Lower lobe of right lung (tissue), 2 donors: ENCODE measurements at regions not wholly inside any gene's neighbourhood (a gene's known extent, or its start where the extent isn't known, plus 50 kb on each side); places are given as distances from the start of the nearest gene placed in this dataset.

Experiments
- ATAC-seq, 2 donors: fragments of 200-7000 bp; cut with Tn5 transposase; one replicate each; pipeline ENCODE4 v1.9.1; 2020 to 2022; ENCODE audit warnings: mild to moderate bottlenecking in 2 of 2, moderate library complexity in 2 of 2
- DNase-seq: peaks from one replicate; pipeline ENCODE4 v3.0.0-alpha.2; 2020
- H3K27ac ChIP-seq: fragments of 200-600 bp; one replicate; pipeline ENCODE4 v1.8.0; 2022
- H3K27me3 ChIP-seq: fragments of 200-600 bp; one replicate; pipeline ENCODE4 v1.8.0; 2022; ENCODE audit warnings: low read depth
- H3K36me3 ChIP-seq: fragments of 200-600 bp; one replicate; pipeline ENCODE4 v1.8.0; 2022; ENCODE audit warnings: mild to moderate bottlenecking
- H3K4me1 ChIP-seq: fragments of 200-600 bp; one replicate; pipeline ENCODE4 v1.8.0; 2022
- H3K4me3 ChIP-seq: fragments of 200-600 bp; one replicate; pipeline ENCODE4 v1.8.0; 2022; ENCODE audit warnings: mild to moderate bottlenecking
- H3K9me3 ChIP-seq: fragments of 200-600 bp; one replicate; pipeline ENCODE4 v1.8.0; 2022
- intact Hi-C: fragments of 100-400 bp; cut with DNase I; formaldehyde crosslinking; loops from one replicate; pipeline ENCODE4 v1.11.0; 2022
- TF ChIP-seq, protein P1 (sequence below): fragments of 200-600 bp; IDR thresholded peaks from one replicate; pipeline ENCODE4 v1.8.0; 2022; ENCODE audit warnings: antibody characterized with exemption, mild to moderate bottlenecking
- donor health status: DM: no; HTN: yes; CAD: no; lungs with severe emphysema.

DNA sequence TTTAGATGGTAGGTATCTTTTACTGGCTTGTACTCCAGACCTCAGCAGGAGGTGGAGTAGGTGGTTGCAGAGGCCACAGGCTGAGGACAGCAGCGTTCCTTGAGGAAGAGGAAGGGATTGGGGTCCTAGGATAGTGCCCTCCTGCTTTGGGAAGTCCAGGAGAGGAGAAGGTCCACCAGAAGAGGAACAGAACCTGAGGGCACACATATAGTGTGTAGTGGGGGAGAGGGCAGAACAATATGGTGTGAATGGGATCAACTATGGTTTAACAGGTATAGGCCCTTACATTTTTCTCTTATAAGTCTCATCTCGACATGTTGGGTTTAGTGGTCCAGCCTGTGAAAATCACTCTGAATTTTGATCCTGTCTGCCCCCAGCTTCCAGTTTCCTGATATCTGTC is 229.1 kb upstream of the ZBED5 start:
- Histone ChIP-seq H3K4me1 (no peaks in the 10 kb centered on the region), H3K9me3 (peaks cover 9% of the 10 kb centered on the region), H3K36me3 (no peaks in the 10 kb centered on the region), H3K27me3 (no peaks in the 10 kb centered on the region), H3K4me3 (no peak overlapping the region), H3K27ac (no peak overlapping the region)
- TF ChIP-seq, protein P1, sequence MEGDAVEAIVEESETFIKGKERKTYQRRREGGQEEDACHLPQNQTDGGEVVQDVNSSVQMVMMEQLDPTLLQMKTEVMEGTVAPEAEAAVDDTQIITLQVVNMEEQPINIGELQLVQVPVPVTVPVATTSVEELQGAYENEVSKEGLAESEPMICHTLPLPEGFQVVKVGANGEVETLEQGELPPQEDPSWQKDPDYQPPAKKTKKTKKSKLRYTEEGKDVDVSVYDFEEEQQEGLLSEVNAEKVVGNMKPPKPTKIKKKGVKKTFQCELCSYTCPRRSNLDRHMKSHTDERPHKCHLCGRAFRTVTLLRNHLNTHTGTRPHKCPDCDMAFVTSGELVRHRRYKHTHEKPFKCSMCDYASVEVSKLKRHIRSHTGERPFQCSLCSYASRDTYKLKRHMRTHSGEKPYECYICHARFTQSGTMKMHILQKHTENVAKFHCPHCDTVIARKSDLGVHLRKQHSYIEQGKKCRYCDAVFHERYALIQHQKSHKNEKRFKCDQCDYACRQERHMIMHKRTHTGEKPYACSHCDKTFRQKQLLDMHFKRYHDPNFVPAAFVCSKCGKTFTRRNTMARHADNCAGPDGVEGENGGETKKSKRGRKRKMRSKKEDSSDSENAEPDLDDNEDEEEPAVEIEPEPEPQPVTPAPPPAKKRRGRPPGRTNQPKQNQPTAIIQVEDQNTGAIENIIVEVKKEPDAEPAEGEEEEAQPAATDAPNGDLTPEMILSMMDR, result no peak
- intact Hi-C loops, result no loop called here
- DNase-seq (no peak), ATAC-seq (no peak)

- Histone ChIP-seq H3K4me1 (no peaks in the 10 kb centered on the region), H3K27me3 (no peaks in the 10 kb centered on the region), H3K9me3 (no peaks in the 10 kb centered on the region), H3K27ac (no peak overlapping the region), H3K4me3 (no peak overlapping the region), H3K36me3 (no peaks in the 10 kb centered on the region)
- TF ChIP-seq, protein P1, result no peak
- intact Hi-C loops, result no loop called here
- ATAC-seq (no peak), DNase-seq (no peak)
Measured at GRCh38 chr11:11085580-11085979, 227.7 kb upstream of the ZBED5 start.

DNA sequence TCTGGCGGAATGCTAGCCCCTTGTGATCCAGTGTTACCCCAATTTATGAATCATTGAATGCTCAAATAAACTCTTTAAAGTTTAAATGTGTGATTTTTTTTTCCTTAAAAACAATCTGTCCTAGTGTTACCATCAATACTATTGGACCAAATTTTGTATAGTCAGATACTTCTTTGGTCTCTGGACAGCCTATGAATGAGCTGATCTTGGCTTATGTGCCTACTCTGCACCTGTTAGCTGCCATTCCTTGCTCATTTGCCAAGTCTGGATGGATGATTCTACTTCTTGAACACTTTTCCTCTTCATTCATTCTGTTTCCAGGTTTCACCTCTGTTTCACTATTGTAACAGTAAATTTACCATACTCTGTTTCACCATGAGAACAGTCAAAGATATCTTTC is 226.5 kb upstream of the ZBED5 start:
- H3K9me3 ChIP-seq, result no peaks in the 10 kb centered on the region
- intact Hi-C loops, result no loop called here
- no peaks in the 10 kb centered on the region for H3K4me1 ChIP-seq
- TF ChIP-seq, protein P1, result no peak
- no peak overlapping the region for H3K27ac ChIP-seq
- DNase-seq (no peak), ATAC-seq (no peak)
- no peak overlapping the region for H3K4me3 ChIP-seq
- H3K27me3 ChIP-seq, result no peaks in the 10 kb centered on the region
- H3K36me3 ChIP-seq, result no peaks in the 10 kb centered on the region

DNA sequence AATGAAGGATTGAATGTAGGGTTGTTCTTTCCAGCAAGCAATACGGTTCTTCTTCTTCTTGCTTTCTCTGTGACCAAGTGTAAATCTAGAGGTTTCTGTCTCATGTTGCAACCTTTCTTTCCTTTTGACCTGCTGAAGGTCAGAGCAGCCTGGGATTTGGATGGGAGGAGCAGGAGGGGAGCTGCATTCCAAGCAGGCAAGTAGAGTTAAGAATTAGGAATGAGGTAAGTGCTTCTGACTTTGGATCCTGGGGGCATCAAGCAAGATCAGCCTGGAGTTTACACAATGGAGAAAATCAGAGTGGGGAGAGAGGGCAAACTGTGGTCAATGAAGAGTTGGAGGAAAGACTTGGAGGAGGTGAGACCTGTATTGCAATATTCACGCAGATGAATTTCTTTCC is 225.6 kb upstream of the ZBED5 start:
- H3K4me1 ChIP-seq, result no peaks in the 10 kb centered on the region
- no peak overlapping the region for H3K4me3 ChIP-seq
- no peaks in the 10 kb centered on the region for H3K9me3 ChIP-seq
- H3K27me3 ChIP-seq, result no peaks in the 10 kb centered on the region
- DNase-seq (no peak), ATAC-seq (no peak)
- TF ChIP-seq, protein P1, result no peak
- H3K36me3 ChIP-seq, result no peaks in the 10 kb centered on the region
- H3K27ac ChIP-seq, result no peak overlapping the region
- intact Hi-C loops, result no loop called here

DNA sequence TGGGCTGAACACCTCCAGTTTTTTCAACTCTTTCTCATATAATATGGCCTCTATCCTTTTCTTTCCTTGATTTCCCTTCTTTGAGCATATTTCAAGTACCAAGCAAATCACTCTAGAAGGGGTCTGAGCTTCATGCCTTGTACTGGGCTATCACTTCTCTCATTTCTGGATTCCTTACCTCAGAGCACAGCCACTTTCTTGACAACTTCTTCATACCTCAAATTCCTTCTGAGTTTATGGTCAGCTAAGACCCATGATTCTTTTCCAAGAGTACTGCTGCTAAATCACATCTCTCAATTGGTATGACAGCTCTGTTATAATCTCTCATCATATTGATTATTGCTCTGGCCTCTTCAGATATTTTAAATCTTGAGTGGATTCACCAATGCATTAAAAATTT is 224.8 kb upstream of the ZBED5 start:
- Histone ChIP-seq H3K27ac (no peak overlapping the region), H3K4me1 (no peaks in the 10 kb centered on the region), H3K4me3 (no peak overlapping the region), H3K27me3 (no peaks in the 10 kb centered on the region), H3K36me3 (no peaks in the 10 kb centered on the region), H3K9me3 (no peaks in the 10 kb centered on the region)
- DNase-seq (no peak), ATAC-seq (no peak)
- TF ChIP-seq, protein P1, result no peak
- intact Hi-C loops, result no loop called here

- intact Hi-C loops, result no loop called here
- no peak for DNase-seq
- no peaks in the 10 kb centered on the region for H3K4me1 ChIP-seq
- H3K36me3 ChIP-seq, result no peaks in the 10 kb centered on the region
- H3K4me3 ChIP-seq, result no peak overlapping the region
- H3K27me3 ChIP-seq, result no peaks in the 10 kb centered on the region
- H3K27ac ChIP-seq, result no peak overlapping the region
- no peak for ATAC-seq
- TF ChIP-seq, protein P1, result no peak
- H3K9me3 ChIP-seq, result no peaks in the 10 kb centered on the region
Measured at GRCh38 chr11:11081776-11082175, 223.9 kb upstream of the ZBED5 start.
